ENCODE measurements at regions not wholly inside any gene's neighbourhood (a gene's known extent, or its start where the extent isn't known, plus 50 kb on each side); places are given as distances from the start of the nearest gene placed in this dataset.
A peak's percentile ranks its signal among the peaks of the same experiment; 100 is the strongest.

DNA sequence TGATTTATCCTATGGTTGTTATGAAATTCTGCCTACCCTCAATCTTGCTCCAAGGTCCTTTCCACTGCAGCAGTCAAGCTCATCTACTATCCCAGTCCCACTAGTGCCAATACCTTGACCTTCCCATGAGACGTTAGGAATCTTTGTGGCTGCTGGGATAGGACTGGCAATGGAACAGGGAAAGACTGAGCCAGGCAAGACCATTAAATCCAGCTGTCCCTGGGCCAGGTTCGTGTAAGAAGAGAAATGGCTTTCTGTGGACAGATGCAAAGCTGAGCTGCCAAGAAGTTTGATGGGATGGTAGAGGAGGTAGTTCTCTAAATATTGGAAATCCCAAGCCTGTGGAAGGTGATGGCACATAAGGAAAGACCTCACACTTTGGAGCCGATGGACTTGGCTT lies 50.1 kb upstream of the TMEM17 start:
- Histone ChIP-seq H3K9me3 (replicated peaks in 1 of 2; ENCODE audit: control insufficient read depth in 2 of 2, insufficient read depth in 1 of 2, low read depth in 1 of 2, low read length in 2 of 2) (no peaks in the 10 kb centered on the region), H3K4me2 (ENCODE audit: insufficient read depth, low read length, poor library complexity, severe bottlenecking) (no peak overlapping the region), H3K23ac (ENCODE audit: low read depth, low read length, poor library complexity) (no peak overlapping the region), H4K8ac (ENCODE audit: low read depth, low read length) (no peak overlapping the region), H3K36me3 (replicated peaks in 1 of 2; ENCODE audit: control insufficient read depth in 2 of 2, insufficient read depth in 2 of 2, low read length in 2 of 2) (no peaks in the 10 kb centered on the region), H3K18ac (ENCODE audit: low read length) (no peak overlapping the region), H3K4ac (ENCODE audit: low read length) (no peak overlapping the region), H4K91ac (ENCODE audit: low read depth, low read length, poor library complexity) (no peak overlapping the region), H3K27ac (replicated peaks; ENCODE audit: low read length) (no peak overlapping the region), H3K14ac (ENCODE audit: low read length) (peak overlapping the region; percentile 47), H2AK5ac (ENCODE audit: low read depth, low read length) (no peak overlapping the region), H2BK12ac (ENCODE audit: low read length) (no peak overlapping the region), H2AFZ (ENCODE audit: low read length) (no peak overlapping the region), H3K4me1 (ENCODE audit: control insufficient read depth in 2 of 2, insufficient read depth in 1 of 2, low read depth in 1 of 2, low read length in 2 of 2) (no peaks in the 10 kb centered on the region), H3K9ac (ENCODE audit: low read depth, low read length, poor library complexity) (no peak overlapping the region), H2BK120ac (ENCODE audit: low read depth, low read length) (no peak overlapping the region), H2BK5ac (ENCODE audit: low read length) (no peak overlapping the region), H2BK15ac (ENCODE audit: low read length) (no peak overlapping the region), H3K79me1 (ENCODE audit: low read depth, low read length) (no peaks in the 10 kb centered on the region), H3K4me3 (ENCODE audit: low read length in 2 of 2) (no peak overlapping the region), H3K27me3 (ENCODE audit: control insufficient read depth in 3 of 3, insufficient read depth in 3 of 3, low read depth in 1 of 3, low read length in 3 of 3) (no peaks in the 10 kb centered on the region)
- no CpG with 5 or more reads among the region's 3 CpGs for WGBS, 2 donors (ENCODE audit: extremely low coverage in 2 of 2, insufficient read length in 2 of 2, insufficient replicate concordance in 1 of 2)
- no peak for DNase-seq (ENCODE audit: low spot score)

Measured in neuronal stem cell (in vitro differentiated cells).